Hepatocyte (in vitro differentiated cells): ENCODE measurements at regions not wholly inside any gene's neighbourhood (a gene's known extent, or its start where the extent isn't known, plus 50 kb on each side); places are given as distances from the start of the nearest gene placed in this dataset.
"Not testable (repeated sequence)": the region's sequence is repeated elsewhere in the genome, so short reads cannot be mapped to it uniquely, and the experiment has no call there.

ENCODE experiments used
- DNase-seq: peaks from one replicate; pipeline ENCODE4 v3.0.0-alpha.2; 2016; ENCODE audit warnings: low spot score
- H2AFZ ChIP-seq: fragments of 200-600 bp; sonication (generic); 2 replicates; pipeline ENCODE4 v1.6.0; 2016; ENCODE audit warnings: antibody characterized with exemption, mild to moderate bottlenecking
- H3K27ac ChIP-seq: fragments of 200-600 bp; sonication (generic); 2 replicates; pipeline ENCODE4 v1.5.1; 2016; ENCODE audit warnings: mild to moderate bottlenecking
- H3K27me3 ChIP-seq: fragments of 200-600 bp; sonication (generic); 2 replicates; pipeline ENCODE4 v1.6.1; 2016
- H3K36me3 ChIP-seq: fragments of 200-600 bp; sonication (generic); replicated peaks from 2 replicates; pipeline ENCODE4 v1.5.1; 2016; ENCODE audit warnings: low read depth; ENCODE audit not compliant: insufficient read depth
- H3K4me1 ChIP-seq: fragments of 200-600 bp; sonication (generic); 2 replicates; pipeline ENCODE4 v1.5.1; 2016; ENCODE audit warnings: mild to moderate bottlenecking, moderate library complexity; ENCODE audit not compliant: insufficient read depth
- H3K4me2 ChIP-seq: fragments of 200-600 bp; sonication (generic); 2 replicates; pipeline ENCODE4 v1.6.0; 2016
- H3K4me3 ChIP-seq: fragments of 200-600 bp; sonication (generic); 2 replicates; pipeline ENCODE4 v1.5.1; 2016; ENCODE audit warnings: mild to moderate bottlenecking
- H3K79me2 ChIP-seq: fragments of 200-600 bp; sonication (generic); 2 replicates; pipeline ENCODE4 v1.6.0; 2017; ENCODE audit warnings: mild to moderate bottlenecking
- H3K9me2 ChIP-seq: fragments of 200-600 bp; sonication (generic); replicated peaks from 2 replicates; pipeline ENCODE4 v1.6.0; 2017; ENCODE audit warnings: mild to moderate bottlenecking; ENCODE audit not compliant: insufficient read depth
- H3K9me3 ChIP-seq: fragments of 200-600 bp; sonication (generic); 2 replicates; pipeline ENCODE4 v1.5.1; 2016; ENCODE audit warnings: low read depth, mild to moderate bottlenecking
- H4K20me1 ChIP-seq: fragments of 200-600 bp; sonication (generic); 2 replicates; pipeline ENCODE4 v1.6.0; 2016; ENCODE audit warnings: mild to moderate bottlenecking; ENCODE audit not compliant: insufficient read depth, poor library complexity, severe bottlenecking
- EZH2 ChIP-seq: fragments of 200-600 bp; sonication (generic); IDR thresholded peaks from 2 replicates; pipeline ENCODE4 v1.6.1; 2016; ENCODE audit warnings: antibody characterized with exemption, mild to moderate bottlenecking, borderline replicate concordance
- EZH2phosphoT487 ChIP-seq: fragments of 200-600 bp; sonication (generic); IDR thresholded peaks from one replicate; pipeline ENCODE4 v1.6.1; 2018; ENCODE audit warnings: antibody characterized with exemption, mild to moderate bottlenecking, low read depth, moderate library complexity; ENCODE audit not compliant: unreplicated experiment, severe bottlenecking
- WGBS: methylation state at CpG from one replicate; pipeline ENCODE4 v1.1.6; 2016; ENCODE audit warnings: low lambda C conversion rate; ENCODE audit errors: missing lambda C conversion rate; 5-methylcytosine and 5-hydroxymethylcytosine counted together
- TF ChIP-seq, protein P1 (sequence below): fragments of 200-600 bp; sonication (generic); IDR thresholded peaks from 2 replicates; pipeline ENCODE4 v1.5.1; 2016; ENCODE audit warnings: antibody characterized with exemption, mild to moderate bottlenecking; ENCODE audit not compliant: poor library complexity

- H3K4me3 ChIP-seq, H3K4me1 ChIP-seq, H3K36me3 ChIP-seq, H3K27me3 ChIP-seq, H4K20me1 ChIP-seq, H3K4me2 ChIP-seq, H2AFZ ChIP-seq, H3K79me2 ChIP-seq, H3K9me2 ChIP-seq, H3K27ac ChIP-seq: not testable (repeated sequence)
- peaks cover 17% of the 10 kb centered on the region for H3K9me3 ChIP-seq
- 68% methylated on average over 3 of the region's 3 CpGs for WGBS
- peak; percentile 11 for DNase-seq
Measured at GRCh38 chr15:20401058-20401457, 140.5 kb downstream of the GOLGA6L6 start.

DNA sequence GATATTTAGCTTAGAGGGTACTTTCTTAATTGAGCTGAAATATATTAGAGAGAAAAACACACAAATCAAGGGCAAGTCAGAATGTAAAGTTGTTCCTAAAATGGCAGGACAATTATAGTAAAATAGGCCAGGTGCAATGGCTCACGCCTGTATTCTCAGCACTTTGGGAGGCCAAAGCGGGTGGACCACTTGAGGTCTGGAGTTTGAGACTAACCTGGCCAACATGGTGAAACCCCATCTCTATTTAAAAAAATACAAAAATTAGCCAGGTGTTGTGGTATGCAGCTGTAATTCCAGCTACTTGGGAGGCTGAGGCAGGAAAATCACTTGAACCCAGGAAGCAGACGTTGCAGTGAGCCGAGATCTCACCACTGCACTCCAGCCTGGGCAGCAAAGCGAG, 142.9 kb downstream of the GOLGA6L6 start:
- 57% methylated on average over 5 of the region's 5 CpGs for WGBS
- not testable (repeated sequence) for H3K4me1 ChIP-seq, H3K4me2 ChIP-seq, H3K36me3 ChIP-seq, H3K27me3 ChIP-seq, H3K79me2 ChIP-seq, DNase-seq, H3K9me2 ChIP-seq, H3K27ac ChIP-seq, H4K20me1 ChIP-seq, H3K4me3 ChIP-seq, H2AFZ ChIP-seq
- H3K9me3 ChIP-seq, result peaks cover 23% of the 10 kb centered on the region

DNA sequence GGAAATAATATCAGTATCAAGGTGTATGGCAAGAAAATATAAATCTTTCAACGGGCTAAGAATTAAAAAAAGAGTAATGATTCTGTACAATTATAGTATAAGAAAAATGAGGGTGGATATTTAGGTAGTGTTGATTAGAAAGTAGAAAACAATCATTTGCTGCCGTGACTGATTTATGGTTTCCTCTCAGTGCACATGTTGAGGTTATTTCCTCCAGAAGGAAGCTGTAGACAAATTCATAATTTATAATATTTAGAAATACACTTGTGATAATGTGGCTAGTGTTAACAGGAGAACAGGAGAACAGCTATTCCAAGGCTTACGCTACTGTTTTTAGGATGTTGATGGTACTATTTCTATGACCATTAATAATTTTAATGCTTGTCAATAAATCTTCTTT, 153.4 kb downstream of the GOLGA6L6 start:
- H3K79me2 ChIP-seq, H3K27ac ChIP-seq, H3K36me3 ChIP-seq, H2AFZ ChIP-seq, H4K20me1 ChIP-seq, H3K9me2 ChIP-seq, H3K4me1 ChIP-seq, DNase-seq, H3K4me2 ChIP-seq, H3K4me3 ChIP-seq, H3K27me3 ChIP-seq: not testable (repeated sequence)
- H3K9me3 ChIP-seq, result peaks cover 35% of the 10 kb centered on the region
- WGBS, result 52% methylated on average over 3 of the region's 3 CpGs

DNA sequence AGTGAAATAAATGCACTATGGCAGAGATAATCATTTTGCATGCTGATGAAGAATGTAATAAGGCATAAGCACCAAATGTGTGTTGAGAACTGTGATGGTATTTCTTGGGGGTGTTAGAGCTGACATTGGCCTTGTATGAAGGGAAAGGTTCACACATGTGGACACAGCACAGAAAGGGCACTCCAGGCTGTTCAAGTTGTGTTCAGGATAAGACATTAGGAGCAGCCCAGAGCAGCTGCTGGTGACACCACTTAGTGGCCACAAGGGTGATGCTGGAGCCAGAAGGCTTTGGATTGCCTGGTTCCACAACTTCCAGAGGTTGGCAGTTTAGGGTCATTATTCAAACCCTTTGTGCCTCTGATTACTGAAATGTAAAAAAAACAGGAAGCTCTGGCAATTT, 155.4 kb downstream of the GOLGA6L6 start:
- H3K9me3 ChIP-seq, result peaks cover 33% of the 10 kb centered on the region
- no peaks in the 10 kb centered on the region for H3K27me3 ChIP-seq
- H3K4me1 ChIP-seq, result no peaks in the 10 kb centered on the region
- no peaks in the 10 kb centered on the region for H3K36me3 ChIP-seq
- no peaks in the 10 kb centered on the region for H4K20me1 ChIP-seq
- TF ChIP-seq, protein P1, sequence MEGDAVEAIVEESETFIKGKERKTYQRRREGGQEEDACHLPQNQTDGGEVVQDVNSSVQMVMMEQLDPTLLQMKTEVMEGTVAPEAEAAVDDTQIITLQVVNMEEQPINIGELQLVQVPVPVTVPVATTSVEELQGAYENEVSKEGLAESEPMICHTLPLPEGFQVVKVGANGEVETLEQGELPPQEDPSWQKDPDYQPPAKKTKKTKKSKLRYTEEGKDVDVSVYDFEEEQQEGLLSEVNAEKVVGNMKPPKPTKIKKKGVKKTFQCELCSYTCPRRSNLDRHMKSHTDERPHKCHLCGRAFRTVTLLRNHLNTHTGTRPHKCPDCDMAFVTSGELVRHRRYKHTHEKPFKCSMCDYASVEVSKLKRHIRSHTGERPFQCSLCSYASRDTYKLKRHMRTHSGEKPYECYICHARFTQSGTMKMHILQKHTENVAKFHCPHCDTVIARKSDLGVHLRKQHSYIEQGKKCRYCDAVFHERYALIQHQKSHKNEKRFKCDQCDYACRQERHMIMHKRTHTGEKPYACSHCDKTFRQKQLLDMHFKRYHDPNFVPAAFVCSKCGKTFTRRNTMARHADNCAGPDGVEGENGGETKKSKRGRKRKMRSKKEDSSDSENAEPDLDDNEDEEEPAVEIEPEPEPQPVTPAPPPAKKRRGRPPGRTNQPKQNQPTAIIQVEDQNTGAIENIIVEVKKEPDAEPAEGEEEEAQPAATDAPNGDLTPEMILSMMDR, result no peak
- TF ChIP-seq EZH2phosphoT487 (no peak), EZH2 (no peak)
- no peak overlapping the region for H2AFZ ChIP-seq
- H3K79me2 ChIP-seq, result no peaks in the 10 kb centered on the region
- no peak for DNase-seq
- no peak overlapping the region for H3K4me3 ChIP-seq
- no peaks in the 10 kb centered on the region for H3K9me2 ChIP-seq
- H3K27ac ChIP-seq, result no peak overlapping the region
- no peak overlapping the region for H3K4me2 ChIP-seq

- peaks cover 26% of the 10 kb centered on the region for H3K9me3 ChIP-seq
- H3K36me3 ChIP-seq, H2AFZ ChIP-seq, H3K79me2 ChIP-seq, H3K27ac ChIP-seq, H3K9me2 ChIP-seq, H3K4me1 ChIP-seq, H3K4me2 ChIP-seq, H3K4me3 ChIP-seq, DNase-seq, H3K27me3 ChIP-seq, H4K20me1 ChIP-seq: not testable (repeated sequence)
- WGBS, result 67% methylated on average over 5 of the region's 5 CpGs
Measured at GRCh38 chr15:20380199-20380598, 161.4 kb downstream of the GOLGA6L6 start.

DNA sequence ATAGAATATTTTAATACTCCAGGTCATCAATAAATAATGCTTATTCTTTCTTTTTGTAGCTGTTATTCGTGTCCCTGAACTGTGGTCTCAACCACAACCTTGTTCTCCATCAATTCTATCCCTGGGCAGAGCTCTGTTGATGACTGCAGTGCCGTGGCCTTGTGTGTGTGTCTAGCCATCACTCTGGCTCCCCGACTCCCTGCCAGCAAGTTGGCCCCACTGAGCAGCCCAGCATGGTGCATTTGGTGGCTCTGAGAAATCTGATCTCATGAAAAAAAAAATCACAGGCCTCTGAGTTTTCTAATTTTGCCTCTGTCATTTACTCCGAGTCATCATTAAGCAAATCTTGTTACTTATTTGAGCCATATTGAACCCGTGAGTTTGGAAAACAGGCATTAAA, 164.7 kb downstream of the GOLGA6L6 start:
- H3K27me3 ChIP-seq, result no peaks in the 10 kb centered on the region
- H3K36me3 ChIP-seq, result no peaks in the 10 kb centered on the region
- no peaks in the 10 kb centered on the region for H3K4me1 ChIP-seq
- H4K20me1 ChIP-seq, result no peaks in the 10 kb centered on the region
- H3K27ac ChIP-seq, result no peak overlapping the region
- 52% methylated on average over 5 of the region's 5 CpGs for WGBS
- H3K9me2 ChIP-seq, result no peaks in the 10 kb centered on the region
- H3K4me3 ChIP-seq, result no peak overlapping the region
- H3K9me3 ChIP-seq, result peaks cover 28% of the 10 kb centered on the region
- TF ChIP-seq EZH2, result no peak
- TF ChIP-seq, protein P1, result no peak
- TF ChIP-seq EZH2phosphoT487, result no peak
- H3K4me2 ChIP-seq, result no peak overlapping the region
- DNase-seq, result no peak
- H2AFZ ChIP-seq, result no peak overlapping the region
- H3K79me2 ChIP-seq, result no peaks in the 10 kb centered on the region

DNA sequence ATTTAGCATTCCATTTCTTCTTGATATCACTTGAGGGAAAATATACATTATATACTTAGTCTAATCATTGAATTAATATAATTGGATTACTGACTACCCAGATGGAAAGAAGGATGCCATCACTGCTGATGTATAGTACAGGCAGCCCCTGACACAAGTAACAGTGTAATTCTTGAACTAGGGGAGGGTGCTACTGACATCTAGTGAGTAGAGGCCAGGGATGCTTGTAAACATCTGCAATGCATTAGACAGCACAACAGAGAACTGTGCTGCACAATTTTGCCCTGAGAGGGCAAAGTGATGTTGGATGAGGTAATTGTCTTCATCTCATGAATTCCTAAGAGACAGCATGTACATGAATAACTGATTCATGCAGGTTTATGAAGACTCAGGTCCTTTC, 169.2 kb downstream of the GOLGA6L6 start:
- H3K27ac ChIP-seq, H3K79me2 ChIP-seq, H3K4me2 ChIP-seq, H4K20me1 ChIP-seq, H3K27me3 ChIP-seq, H3K4me1 ChIP-seq, DNase-seq, H2AFZ ChIP-seq, H3K4me3 ChIP-seq, H3K9me2 ChIP-seq, H3K36me3 ChIP-seq: not testable (repeated sequence)
- peaks cover 39% of the 10 kb centered on the region for H3K9me3 ChIP-seq
